Immature natural killer cell (primary cell): ENCODE measurements at regions not wholly inside any gene's neighbourhood (a gene's known extent, or its start where the extent isn't known, plus 50 kb on each side); places are given as distances from the start of the nearest gene placed in this dataset.
A peak's percentile ranks its signal among the peaks of the same experiment; 100 is the strongest.
"Not testable (repeated sequence)": the region's sequence is repeated elsewhere in the genome, so short reads cannot be mapped to it uniquely, and the experiment has no call there.

Experiments used
- DNase-seq, 3 donors: peaks; one replicate each; pipeline ENCODE4 v3.0.0; 2022; ENCODE audit warnings: mixed read lengths in 1 of 3
- H3K27ac Mint-ChIP-seq, 6 donors: one replicate each; pipeline ENCODE4 v1.8.0; 2020; ENCODE audit warnings: mixed read lengths in 6 of 6, mild to moderate bottlenecking in 5 of 6, inconsistent platforms in 4 of 6, moderate library complexity in 3 of 6
- H3K27me3 Mint-ChIP-seq, 3 donors: one replicate each; pipeline ENCODE4 v1.8.0; 2020 to 2021; ENCODE audit warnings: low read depth in 3 of 3, mild to moderate bottlenecking in 3 of 3, mixed read lengths in 3 of 3, moderate library complexity in 3 of 3, inconsistent platforms in 1 of 3
- H3K36me3 Mint-ChIP-seq, 3 donors: one replicate each; pipeline ENCODE4 v1.8.0; 2020; ENCODE audit warnings: mixed read lengths in 3 of 3, inconsistent platforms in 2 of 3, mild to moderate bottlenecking in 2 of 3
- H3K4me1 Mint-ChIP-seq, 2 donors: one replicate each; pipeline ENCODE4 v1.8.0; 2020; ENCODE audit warnings: inconsistent platforms in 2 of 2, mild to moderate bottlenecking in 2 of 2, mixed read lengths in 2 of 2, moderate library complexity in 1 of 2
- H3K4me3 Mint-ChIP-seq, 5 donors: one replicate each; pipeline ENCODE4 v1.8.0; 2020; ENCODE audit warnings: mild to moderate bottlenecking in 5 of 5, mixed read lengths in 5 of 5, inconsistent platforms in 3 of 5, moderate library complexity in 3 of 5
- H3K9me3 Mint-ChIP-seq, 6 donors: one replicate each; pipeline ENCODE4 v1.8.0; 2020; ENCODE audit warnings: mild to moderate bottlenecking in 6 of 6, mixed read lengths in 6 of 6, inconsistent platforms in 4 of 6, moderate library complexity in 3 of 6

DNA sequence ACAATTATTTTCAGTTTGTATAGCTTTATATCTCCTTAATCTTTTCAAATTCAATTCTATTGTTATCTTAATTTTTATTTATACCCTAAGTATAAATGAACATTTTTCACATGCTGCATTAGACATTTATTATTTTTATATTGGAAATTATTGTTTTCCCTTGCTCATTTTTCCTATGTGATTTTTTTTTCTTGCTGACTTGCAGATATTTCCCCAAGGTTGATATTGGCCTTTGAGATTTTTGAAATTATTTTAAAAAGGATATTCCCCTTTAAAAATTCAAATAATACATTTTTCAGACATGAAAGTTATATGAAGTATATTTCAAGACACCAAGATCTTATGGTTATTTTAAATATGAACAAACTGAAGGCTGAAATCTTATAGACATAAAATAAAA is 234.2 kb downstream of the TRIM36 start:
- Mint-ChIP-seq H3K27me3 (peaks cover 0 to 1% (median 0%) of the 10 kb centered on the region in 3 donors), H3K36me3 (no peaks in the 10 kb centered on the region), H3K9me3 (peaks cover 10 to 23% (median 15%) of the 10 kb centered on the region in 6 donors), H3K27ac (no peak overlapping the region), H3K4me3 (no peak overlapping the region), H3K4me1 (no peaks in the 10 kb centered on the region)
- DNase-seq: no peak

DNA sequence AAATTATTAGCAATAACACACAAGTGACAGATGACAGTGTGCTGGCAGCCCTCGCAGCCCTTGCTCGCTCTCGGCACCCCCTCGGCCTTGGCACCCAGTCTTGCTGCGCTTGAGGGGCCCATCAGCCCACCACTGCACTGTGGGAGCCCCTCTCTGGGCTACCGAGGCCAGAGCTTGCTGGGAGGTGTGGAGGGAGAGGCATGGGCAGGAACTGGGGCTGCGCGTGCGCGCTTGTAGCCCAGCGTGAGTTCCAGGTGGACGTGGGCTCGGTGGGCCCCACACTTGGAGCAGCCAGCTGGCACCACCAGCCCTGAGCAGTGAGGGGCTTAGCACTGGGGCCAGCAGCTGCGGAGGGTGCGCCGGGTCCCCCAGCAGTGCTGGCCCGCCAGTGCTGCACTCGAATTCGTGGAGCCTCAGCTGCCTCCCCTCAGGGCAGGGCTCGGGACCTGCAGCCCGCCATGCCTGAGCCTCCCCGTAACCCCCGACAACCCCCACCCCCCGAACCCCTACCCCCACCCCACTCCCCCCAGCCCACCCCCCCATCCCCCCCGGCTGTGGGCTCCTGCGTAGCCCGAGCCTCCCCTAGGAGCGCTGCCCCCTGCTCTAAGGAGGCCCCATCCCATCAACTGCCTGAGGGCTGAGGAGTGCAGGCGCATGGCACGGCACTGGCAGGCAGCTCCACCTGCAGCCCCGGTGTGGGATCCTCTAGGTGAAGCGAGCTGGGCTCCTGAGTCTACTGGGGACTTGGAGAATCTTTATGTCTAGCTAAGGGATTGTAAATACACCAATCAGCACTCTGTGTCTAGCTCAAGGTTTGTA is 240.9 kb downstream of the TRIM36 start:
- peaks cover 0 to 2% (median 0%) of the 10 kb centered on the region in 3 donors for H3K27me3 Mint-ChIP-seq
- H3K36me3 Mint-ChIP-seq: peaks cover 0 to under 1% (median 0%) of the 10 kb centered on the region in 3 donors
- no peak for DNase-seq
- H3K4me1 Mint-ChIP-seq: no peaks in the 10 kb centered on the region
- H3K9me3 Mint-ChIP-seq: peaks cover 0 to 6% (median 0%) of the 10 kb centered on the region in 6 donors
- H3K4me3 Mint-ChIP-seq: no peak overlapping the region
- H3K27ac Mint-ChIP-seq: no peak overlapping the region

- Mint-ChIP-seq H3K27me3 (peaks cover 2 to 9% (median 2%) of the 10 kb centered on the region in 3 donors), H3K27ac (no peak overlapping the region), H3K4me3 (no peak overlapping the region), H3K36me3 (peaks cover 0 to 12% (median 4%) of the 10 kb centered on the region in 3 donors), H3K4me1 (no peaks in the 10 kb centered on the region), H3K9me3 (peaks cover 0 to 14% (median 3%) of the 10 kb centered on the region in 6 donors)
- no peak for DNase-seq
Observed at GRCh38 chr5:114924769-114925168, 244.9 kb downstream of the TRIM36 start.

GRCh38 chr5:114912189-114912920 is 257.4 kb downstream of the TRIM36 start:
- H3K36me3 Mint-ChIP-seq: peaks cover 0 to under 1% (median 0%) of the 10 kb centered on the region in 3 donors
- peaks cover 7 to 11% of the 10 kb centered on the region in 2 donors for H3K4me1 Mint-ChIP-seq
- DNase-seq: peak in 2 of 3 donors; percentile 0 to 4
- H3K4me3 Mint-ChIP-seq: peak overlapping the region in 4 of 5 donors; percentile 12 to 61 (median 29)
- H3K27ac Mint-ChIP-seq: peak overlapping the region in 5 of 6 donors; percentile 6 to 63 (median 47)
- H3K9me3 Mint-ChIP-seq: peaks cover 3 to 26% (median 10%) of the 10 kb centered on the region in 6 donors
- H3K27me3 Mint-ChIP-seq: peaks cover 0 to 3% (median 1%) of the 10 kb centered on the region in 3 donors

GRCh38 chr5:114910727-114911126 is 259.0 kb downstream of the TRIM36 start:
- Mint-ChIP-seq H3K27me3 (peaks cover 3 to 4% (median 3%) of the 10 kb centered on the region in 3 donors), H3K36me3 (peaks cover 0 to 3% (median 3%) of the 10 kb centered on the region in 3 donors), H3K9me3 (peaks cover 6 to 33% (median 17%) of the 10 kb centered on the region in 6 donors), H3K4me3 (no peak overlapping the region), H3K4me1 (peaks cover 14% of the 10 kb centered on the region in 2 donors), H3K27ac (no peak overlapping the region)
- no peak for DNase-seq

- Mint-ChIP-seq H3K27ac (no peak overlapping the region), H3K27me3 (peaks cover 3 to 4% (median 3%) of the 10 kb centered on the region in 3 donors), H3K4me1 (peaks cover 14 to 18% of the 10 kb centered on the region in 2 donors), H3K36me3 (peaks cover 0 to 3% (median 3%) of the 10 kb centered on the region in 3 donors), H3K4me3 (no peak overlapping the region), H3K9me3 (peaks cover 6 to 34% (median 17%) of the 10 kb centered on the region in 6 donors)
- no peak for DNase-seq
Observed at GRCh38 chr5:114909424-114909823, 260.3 kb downstream of the TRIM36 start.

- Mint-ChIP-seq H3K4me1 (peaks cover 7 to 10% of the 10 kb centered on the region in 2 donors), H3K9me3 (peaks cover 7 to 33% (median 10%) of the 10 kb centered on the region in 6 donors), H3K27me3 (peaks cover 0 to 6% (median 3%) of the 10 kb centered on the region in 3 donors)
Observed at GRCh38 chr5:114903767-114904166, 265.9 kb downstream of the TRIM36 start.

GRCh38 chr5:114898602-114899001 is 271.1 kb downstream of the TRIM36 start:
- Mint-ChIP-seq H3K27ac (no peak overlapping the region), H3K36me3 (no peaks in the 10 kb centered on the region), H3K9me3 (peaks cover 0 to 21% (median 2%) of the 10 kb centered on the region in 6 donors), H3K4me3 (no peak overlapping the region), H3K4me1 (peaks cover 0 to 3% of the 10 kb centered on the region in 2 donors), H3K27me3 (peaks cover 0 to 5% (median 0%) of the 10 kb centered on the region in 3 donors)
- DNase-seq: no peak

More at GRCh38 chr5:114903767-114904166, 265.9 kb downstream of the TRIM36 start:
- peaks cover 0 to 3% (median 3%) of the 10 kb centered on the region in 3 donors for H3K36me3 Mint-ChIP-seq
- H3K4me3 Mint-ChIP-seq: no peak overlapping the region
- H3K27ac Mint-ChIP-seq: no peak overlapping the region
- DNase-seq: no peak

GRCh38 chr5:114883675-114884074 is 286.0 kb downstream of the TRIM36 start:
- DNase-seq: no peak
- no peaks in the 10 kb centered on the region for H3K4me1 Mint-ChIP-seq
- peaks cover 0 to 14% (median 7%) of the 10 kb centered on the region in 6 donors for H3K9me3 Mint-ChIP-seq
- peaks cover 0 to 2% (median 2%) of the 10 kb centered on the region in 3 donors for H3K27me3 Mint-ChIP-seq
- H3K36me3 Mint-ChIP-seq: no peaks in the 10 kb centered on the region
- H3K4me3 Mint-ChIP-seq: no peak overlapping the region
- no peak overlapping the region for H3K27ac Mint-ChIP-seq

GRCh38 chr5:114859438-114859735 is 310.3 kb downstream of the TRIM36 start:
- H3K27me3 Mint-ChIP-seq: peaks cover 0 to 6% (median 2%) of the 10 kb centered on the region in 3 donors
- peaks cover 61 to 69% of the 10 kb centered on the region in 2 donors for H3K4me1 Mint-ChIP-seq
- no peaks in the 10 kb centered on the region for H3K36me3 Mint-ChIP-seq
- peaks cover 0 to 9% (median 1%) of the 10 kb centered on the region in 6 donors for H3K9me3 Mint-ChIP-seq
- DNase-seq: no peak
- H3K27ac Mint-ChIP-seq: peak overlapping the region in 5 of 6 donors; percentile 35 to 96 (median 94)
- peak overlapping the region in 3 of 5 donors; percentile 20 to 90 (median 89) for H3K4me3 Mint-ChIP-seq

DNA sequence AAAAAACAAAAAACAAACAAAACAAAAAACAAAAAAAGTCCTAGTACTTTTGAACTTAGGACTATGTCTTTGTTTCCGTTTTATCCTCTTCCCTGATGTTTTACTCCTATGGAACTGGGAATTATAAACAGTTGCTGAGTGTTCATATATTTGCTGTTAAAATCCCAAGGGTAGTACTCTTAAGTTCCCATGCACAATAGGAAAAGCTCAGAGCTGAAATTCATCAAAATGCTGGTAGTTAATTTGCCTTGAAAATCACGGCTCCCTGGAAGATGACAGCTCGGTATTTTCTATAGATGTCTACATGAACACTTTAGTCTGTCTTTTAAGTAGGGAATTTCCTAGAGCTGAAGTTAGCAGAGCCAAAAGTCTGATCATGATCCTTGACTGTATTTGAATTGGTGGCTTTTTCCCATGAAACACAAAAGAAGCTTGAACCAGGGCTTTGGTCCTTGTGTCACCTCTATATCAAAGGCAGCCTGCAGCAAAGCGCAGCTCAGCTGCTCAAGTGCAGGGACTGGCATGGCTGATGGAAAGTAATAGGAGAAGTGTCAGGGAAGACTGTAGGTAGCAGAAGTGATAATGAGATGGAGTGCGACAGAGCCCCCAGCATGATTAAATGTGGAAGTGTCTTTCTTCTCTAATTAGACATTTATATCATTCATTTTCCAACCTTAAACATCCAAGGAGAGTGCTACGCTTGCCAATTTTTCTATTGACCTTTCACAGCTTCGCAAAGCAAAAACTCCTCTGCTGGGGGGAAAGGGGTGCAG is 310.9 kb downstream of the TRIM36 start:
- H3K9me3 Mint-ChIP-seq: peaks cover 0 to 12% (median under 1%) of the 10 kb centered on the region in 6 donors
- H3K27me3 Mint-ChIP-seq: peaks cover 0 to 6% (median 2%) of the 10 kb centered on the region in 3 donors
- peak overlapping the region; percentile 80 to 90 (median 87) for H3K4me3 Mint-ChIP-seq
- H3K36me3 Mint-ChIP-seq: no peaks in the 10 kb centered on the region
- peaks cover 67 to 75% of the 10 kb centered on the region in 2 donors for H3K4me1 Mint-ChIP-seq
- no peak for DNase-seq
- H3K27ac Mint-ChIP-seq: peak overlapping the region; percentile 80 to 97 (median 95)

DNA sequence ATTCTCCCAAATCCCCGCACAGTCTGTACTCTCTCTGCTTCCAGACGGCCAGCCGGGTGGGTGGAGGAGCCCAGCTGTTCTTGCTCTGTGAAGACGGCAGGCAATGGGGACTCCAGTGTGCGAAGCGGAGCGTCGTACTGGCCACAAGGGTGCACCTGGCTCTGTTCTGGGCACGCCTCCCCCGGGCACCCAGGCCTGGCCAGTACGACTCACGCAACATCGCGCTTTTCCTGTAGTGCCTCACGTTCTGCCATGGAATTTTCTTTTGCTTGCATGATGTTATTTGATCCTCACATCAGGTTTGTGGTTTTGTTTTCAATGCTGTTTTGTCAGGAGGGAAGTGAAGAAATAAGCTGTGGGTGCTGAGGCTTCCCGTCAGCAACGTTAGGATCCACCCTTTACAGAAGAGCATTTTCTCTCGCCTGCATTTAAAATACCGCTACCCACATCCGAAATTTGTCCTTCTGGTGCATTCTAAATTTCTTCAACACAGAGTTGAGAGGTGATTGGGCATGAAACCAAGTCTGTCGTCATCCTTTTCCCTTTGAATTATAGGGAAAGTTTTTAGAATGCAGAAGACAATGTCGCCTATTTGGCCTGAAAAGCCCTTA is 311.7 kb downstream of the TRIM36 start:
- Mint-ChIP-seq H3K4me3 (peak overlapping the region; percentile 80 to 90 (median 87)), H3K9me3 (peaks cover 0 to 12% (median under 1%) of the 10 kb centered on the region in 6 donors), H3K36me3 (no peaks in the 10 kb centered on the region), H3K27me3 (peaks cover 0 to 6% (median 2%) of the 10 kb centered on the region in 3 donors), H3K27ac (peak overlapping the region; percentile 80 to 97 (median 95)), H3K4me1 (peaks cover 70 to 77% of the 10 kb centered on the region in 2 donors)
- peak; percentile 62 to 71 (median 63) for DNase-seq

GRCh38 chr5:114844711-114845110 is 325.0 kb downstream of the TRIM36 start:
- H3K27ac Mint-ChIP-seq, H3K36me3 Mint-ChIP-seq, H3K27me3 Mint-ChIP-seq, H3K4me1 Mint-ChIP-seq, DNase-seq, H3K4me3 Mint-ChIP-seq: not testable (repeated sequence)
- peaks cover 11 to 31% (median 21%) of the 10 kb centered on the region in 6 donors for H3K9me3 Mint-ChIP-seq
